ENCODE measurements at regions not wholly inside any gene's neighbourhood (a gene's known extent, or its start where the extent isn't known, plus 50 kb on each side); places are given as distances from the start of the nearest gene placed in this dataset.
"Not testable (repeated sequence)": the region's sequence is repeated elsewhere in the genome, so short reads cannot be mapped to it uniquely, and the experiment has no call there.

DNA sequence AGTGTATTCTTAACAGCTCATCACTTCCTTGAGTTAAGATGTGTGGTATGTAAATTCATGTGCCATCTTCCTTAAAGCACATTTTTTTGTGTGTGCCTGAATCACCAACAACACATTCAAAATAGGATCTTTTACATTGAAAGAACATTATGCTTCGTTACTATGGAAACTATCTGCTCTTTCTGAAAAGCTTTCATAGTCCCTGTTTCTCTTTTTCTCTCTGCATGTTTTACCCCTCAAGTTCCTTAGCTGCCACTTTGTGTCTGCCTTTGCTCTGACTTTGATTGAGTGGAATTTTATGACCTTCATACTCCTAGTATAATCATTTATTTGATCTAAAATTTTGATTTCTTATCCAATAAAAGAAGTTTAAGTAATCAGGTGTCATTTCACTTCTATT is 880.3 kb upstream of the FOXG1 start:
- in situ Hi-C loops (cut with MboI; ENCODE audit: low pct_unique_long_range_greater_than_20kb, low sequenced_read_pairs, unreplicated experiment): no loop called here
- TF ChIP-seq, protein P1, sequence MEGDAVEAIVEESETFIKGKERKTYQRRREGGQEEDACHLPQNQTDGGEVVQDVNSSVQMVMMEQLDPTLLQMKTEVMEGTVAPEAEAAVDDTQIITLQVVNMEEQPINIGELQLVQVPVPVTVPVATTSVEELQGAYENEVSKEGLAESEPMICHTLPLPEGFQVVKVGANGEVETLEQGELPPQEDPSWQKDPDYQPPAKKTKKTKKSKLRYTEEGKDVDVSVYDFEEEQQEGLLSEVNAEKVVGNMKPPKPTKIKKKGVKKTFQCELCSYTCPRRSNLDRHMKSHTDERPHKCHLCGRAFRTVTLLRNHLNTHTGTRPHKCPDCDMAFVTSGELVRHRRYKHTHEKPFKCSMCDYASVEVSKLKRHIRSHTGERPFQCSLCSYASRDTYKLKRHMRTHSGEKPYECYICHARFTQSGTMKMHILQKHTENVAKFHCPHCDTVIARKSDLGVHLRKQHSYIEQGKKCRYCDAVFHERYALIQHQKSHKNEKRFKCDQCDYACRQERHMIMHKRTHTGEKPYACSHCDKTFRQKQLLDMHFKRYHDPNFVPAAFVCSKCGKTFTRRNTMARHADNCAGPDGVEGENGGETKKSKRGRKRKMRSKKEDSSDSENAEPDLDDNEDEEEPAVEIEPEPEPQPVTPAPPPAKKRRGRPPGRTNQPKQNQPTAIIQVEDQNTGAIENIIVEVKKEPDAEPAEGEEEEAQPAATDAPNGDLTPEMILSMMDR (IDR thresholded peaks at IDR 0.05; ENCODE audit: extremely low read depth, insufficient read depth, missing control alignments): no peak
- DNase-seq (ENCODE audit: low spot score): no peak

DNA sequence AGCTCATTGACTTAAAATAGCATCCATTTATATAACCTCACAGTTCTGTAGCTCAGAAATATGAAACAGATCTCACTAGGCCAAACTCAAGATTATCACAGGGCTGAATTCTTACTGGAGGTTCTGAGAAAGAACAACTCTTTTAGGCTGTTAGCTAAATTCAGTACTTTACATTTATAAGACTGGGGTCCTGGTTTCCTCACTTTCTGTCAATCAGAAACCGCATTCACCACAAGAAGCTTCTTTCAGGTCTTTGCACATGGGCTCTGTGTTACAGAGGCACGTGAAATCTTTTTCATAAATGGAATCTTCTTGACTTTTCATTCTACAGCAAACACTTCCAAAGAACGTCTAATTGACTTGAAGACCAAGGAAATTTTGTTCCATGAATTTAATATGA is 876.3 kb upstream of the FOXG1 start:
- DNase-seq (ENCODE audit: low spot score): no peak
- in situ Hi-C loops (cut with MboI; ENCODE audit: low pct_unique_long_range_greater_than_20kb, low sequenced_read_pairs, unreplicated experiment): no loop called here

DNA sequence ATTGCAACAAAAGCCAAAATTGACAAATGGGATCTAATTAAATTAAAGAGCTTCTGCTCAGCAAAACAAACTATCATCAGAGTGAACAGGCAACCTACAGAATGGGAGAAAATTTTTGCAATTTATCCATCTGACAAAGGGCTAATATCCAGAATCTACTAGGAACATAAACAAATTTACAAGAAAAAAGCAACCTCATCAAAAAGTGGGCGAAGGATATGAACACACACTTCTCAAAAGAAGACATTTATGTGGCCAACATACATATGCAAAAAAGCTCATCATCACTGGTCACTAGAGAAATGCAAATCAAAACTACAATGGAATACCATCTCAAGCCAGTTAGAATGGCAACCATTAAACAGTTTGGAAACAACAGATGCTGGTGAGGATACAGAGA is 858.1 kb upstream of the FOXG1 start:
- DNase-seq (ENCODE audit: low spot score); in situ Hi-C loops (cut with MboI; ENCODE audit: low pct_unique_long_range_greater_than_20kb, low sequenced_read_pairs, unreplicated experiment): not testable (repeated sequence)

More for the DNA sequence above, 876.3 kb upstream of the FOXG1 start:
- TF ChIP-seq, protein P1 (IDR thresholded peaks at IDR 0.05; ENCODE audit: extremely low read depth, insufficient read depth, missing control alignments): no peak

DNA sequence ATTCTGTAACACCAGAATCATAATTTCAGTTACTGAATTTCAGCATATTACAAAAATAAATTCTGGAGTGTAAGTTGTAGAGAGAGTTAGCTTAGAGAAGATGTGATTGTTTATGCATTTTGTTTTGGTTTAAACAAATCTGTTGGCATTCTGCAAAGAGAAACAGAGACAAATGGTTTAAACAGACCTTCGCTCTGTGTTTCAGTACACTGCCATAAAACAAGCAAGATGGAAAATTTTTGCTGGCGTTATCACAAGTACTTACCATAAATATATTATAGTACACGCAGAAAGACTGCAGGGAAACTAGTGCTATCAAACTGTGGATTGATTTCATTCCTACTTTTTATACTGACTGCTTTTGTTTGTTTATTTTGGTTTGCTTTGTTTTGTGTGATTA is 850.3 kb upstream of the FOXG1 start:
- TF ChIP-seq, protein P1 (IDR thresholded peaks at IDR 0.05; ENCODE audit: extremely low read depth, insufficient read depth, missing control alignments): no peak
- no peak for DNase-seq (ENCODE audit: low spot score)
- in situ Hi-C loops (cut with MboI; ENCODE audit: low pct_unique_long_range_greater_than_20kb, low sequenced_read_pairs, unreplicated experiment): no loop called here

DNA sequence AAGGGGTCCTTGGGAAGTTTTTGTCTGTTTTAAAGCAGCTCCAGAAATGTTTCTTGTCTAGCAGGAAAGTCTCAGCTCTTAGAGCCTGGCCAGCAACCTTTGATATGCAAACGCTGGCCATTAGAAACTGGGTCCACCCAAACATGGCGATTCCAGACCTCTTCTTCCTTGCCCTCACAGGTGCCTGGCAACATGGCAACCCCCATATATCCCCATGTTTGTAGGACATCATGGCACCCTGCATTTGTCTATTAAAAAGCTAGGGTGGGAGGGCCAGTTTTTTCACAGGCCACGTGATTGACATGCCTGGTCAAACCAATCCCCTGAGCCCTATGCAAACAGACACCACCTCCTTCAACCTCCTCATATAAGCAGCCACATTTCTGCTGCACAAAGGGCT is 848.7 kb upstream of the FOXG1 start:
- DNase-seq (ENCODE audit: low spot score): no peak
- TF ChIP-seq, protein P1 (IDR thresholded peaks at IDR 0.05; ENCODE audit: extremely low read depth, insufficient read depth, missing control alignments): no peak
- in situ Hi-C loops (cut with MboI; ENCODE audit: low pct_unique_long_range_greater_than_20kb, low sequenced_read_pairs, unreplicated experiment): no loop called here

DNA sequence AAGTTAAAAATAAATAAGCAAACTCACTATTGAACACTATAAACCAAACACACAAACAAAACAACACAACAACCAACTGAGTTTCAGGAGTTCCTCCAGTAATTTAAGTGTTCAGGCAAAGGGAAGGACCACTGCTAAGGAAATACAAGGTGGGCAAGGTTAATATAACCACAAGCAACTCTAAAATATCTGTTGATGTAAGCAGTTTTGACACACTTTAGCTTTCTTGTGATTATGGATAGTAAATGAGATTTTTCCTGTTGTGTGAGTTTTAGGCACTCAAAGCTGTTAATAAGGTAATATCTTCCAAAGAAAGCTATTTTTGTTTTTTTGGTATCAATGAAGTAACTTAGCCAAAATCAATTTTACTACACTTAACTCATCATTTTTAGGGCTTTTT is 839.1 kb upstream of the FOXG1 start:
- TF ChIP-seq, protein P1 (IDR thresholded peaks at IDR 0.05; ENCODE audit: extremely low read depth, insufficient read depth, missing control alignments): no peak
- no peak for DNase-seq (ENCODE audit: low spot score)
- in situ Hi-C loops (cut with MboI; ENCODE audit: low pct_unique_long_range_greater_than_20kb, low sequenced_read_pairs, unreplicated experiment): no loop called here

DNA sequence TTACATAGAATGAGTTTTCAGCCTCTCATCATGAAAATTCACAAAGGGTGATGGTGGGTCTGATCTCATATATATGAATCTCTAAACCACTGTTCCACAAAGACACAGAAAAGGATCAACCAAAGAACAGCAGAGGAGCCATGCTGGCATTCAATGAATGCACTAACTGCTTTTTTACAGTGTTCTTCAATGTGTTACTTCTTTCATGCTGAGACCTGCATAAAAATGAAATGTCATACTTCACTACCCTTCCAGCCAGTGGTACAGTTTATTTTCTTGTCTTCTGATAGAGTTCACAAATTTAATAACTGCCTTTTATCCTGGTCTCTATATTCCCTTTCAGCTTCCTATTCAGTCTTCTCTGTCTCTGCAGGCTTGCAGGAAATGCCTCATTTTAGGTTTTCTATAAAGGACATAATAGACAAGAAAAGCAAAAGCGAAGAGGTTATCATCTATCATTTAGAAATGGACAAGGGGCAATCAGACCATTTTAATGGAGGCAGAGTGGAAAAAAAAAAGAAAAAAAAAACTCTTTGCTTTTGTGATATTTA is 836.7 kb upstream of the FOXG1 start:
- in situ Hi-C loops (cut with MboI; ENCODE audit: low pct_unique_long_range_greater_than_20kb, low sequenced_read_pairs, unreplicated experiment): no loop called here
- no peak for DNase-seq (ENCODE audit: low spot score)
- TF ChIP-seq, protein P1 (IDR thresholded peaks at IDR 0.05; ENCODE audit: extremely low read depth, insufficient read depth, missing control alignments): no peak
